HepG2 (cell line): ENCODE measurements at regions not wholly inside any gene's neighbourhood (a gene's known extent, or its start where the extent isn't known, plus 50 kb on each side); places are given as distances from the start of the nearest gene placed in this dataset.

Experiments
- FOSL2 ChIP-seq: sonication (generic); formaldehyde crosslinking; IDR thresholded peaks from 2 replicates; pipeline ENCODE4 v1.4.0; 2020; ENCODE audit warnings: missing genetic modification reagents
- GFI1 ChIP-seq: sonication (generic); formaldehyde crosslinking; IDR thresholded peaks from 2 replicates; pipeline ENCODE4 v1.5.0; 2020; ENCODE audit warnings: missing genetic modification reagents, mild to moderate bottlenecking, borderline replicate concordance
- MXD4 ChIP-seq: IDR thresholded peaks from 2 replicates; pipeline ENCODE4 v1.6.1; 2016; ENCODE audit warnings: mild to moderate bottlenecking, missing biosample characterization, missing genetic modification reagents
- NBN ChIP-seq: fragments of 450-650 bp; conservative IDR thresholded peaks from 2 replicates; pipeline ENCODE4 v1.6.1; 2017
- SATB2 ChIP-seq: sonication (generic); formaldehyde crosslinking; IDR thresholded peaks from 2 replicates; pipeline ENCODE4 v1.5.0; 2020; ENCODE audit warnings: missing genetic modification reagents
- TAF1 ChIP-seq: sonication (generic); formaldehyde crosslinking; IDR thresholded peaks from 2 replicates; pipeline ENCODE4 v1.4.0; 2020; ENCODE audit warnings: missing genetic modification reagents
- YEATS4 ChIP-seq: sonication (generic); formaldehyde crosslinking; IDR thresholded peaks from 2 replicates; pipeline ENCODE4 v1.4.0; 2020; ENCODE audit warnings: missing genetic modification reagents, borderline replicate concordance
- ZNF563 ChIP-seq: sonication (generic); formaldehyde crosslinking; IDR thresholded peaks from 2 replicates; pipeline ENCODE4 v1.8.0; 2022; ENCODE audit warnings: mild to moderate bottlenecking, moderate library complexity, missing genetic modification reagents
- ZNF646 ChIP-seq: sonication (generic); formaldehyde crosslinking; IDR thresholded peaks from 2 replicates; pipeline ENCODE4 v1.9.0; 2021; ENCODE audit warnings: mild to moderate bottlenecking, missing genetic modification reagents
- ZSCAN5A ChIP-seq: sonication (generic); formaldehyde crosslinking; IDR thresholded peaks from 2 replicates; pipeline ENCODE4 v1.8.0; 2022; ENCODE audit warnings: mild to moderate bottlenecking, missing genetic modification reagents, borderline replicate concordance

- TF ChIP-seq ZNF646 (CRISPR knock-in tag) (no peak), SATB2 (no peak), TAF1 (CRISPR knock-in tag) (no peak), ZNF563 (no peak), FOSL2 (CRISPR knock-in tag) (no peak), MXD4 (no peak), GFI1 (CRISPR knock-in tag) (no peak), ZSCAN5A (no peak), NBN (no peak), YEATS4 (CRISPR knock-in tag) (no peak)
Measured at GRCh38 chr5:54388409-54388808, 67.1 kb upstream of the HSPB3 start (continued).
